ENCODE measurements at regions not wholly inside any gene's neighbourhood (a gene's known extent, or its start where the extent isn't known, plus 50 kb on each side); places are given as distances from the start of the nearest gene placed in this dataset.

DNA sequence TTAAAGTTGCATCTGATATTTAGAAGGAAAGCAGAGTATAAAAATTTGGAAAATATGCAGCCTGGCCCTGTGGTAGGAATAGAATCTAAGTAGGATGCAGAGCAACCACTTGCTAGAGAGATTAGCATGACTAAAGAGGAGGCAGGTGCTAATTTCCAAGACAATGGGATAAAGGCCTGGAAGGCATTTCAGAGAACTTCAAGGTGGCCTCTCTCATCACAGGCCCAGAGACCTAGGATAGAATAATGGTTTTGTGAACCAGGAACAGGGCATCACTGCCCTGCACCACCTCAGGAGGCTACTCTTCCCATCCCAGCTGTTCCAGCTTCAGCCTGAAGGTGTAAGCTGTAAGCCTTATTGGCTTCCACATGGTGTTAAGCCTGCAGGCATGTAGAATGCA lies 621.7 kb upstream of the HS3ST1 start:
- Histone ChIP-seq H3K4me1 (ENCODE audit: low read length) (no peaks in the 10 kb centered on the region), H4K20me1 (ENCODE audit: insufficient read depth, low read length) (no peaks in the 10 kb centered on the region), H3K27ac (ENCODE audit: low read length) (no peak overlapping the region), H3K27me3 (ENCODE audit: low read depth, low read length) (no peaks in the 10 kb centered on the region), H3K4me2 (ENCODE audit: low read length) (no peak overlapping the region), H2AFZ (ENCODE audit: low read depth, low read length) (no peak overlapping the region), H3K36me3 (replicated peaks; ENCODE audit: low read depth, low read length) (no peaks in the 10 kb centered on the region), H3K9ac (ENCODE audit: low read length) (no peak overlapping the region), H3K9me3 (ENCODE audit: insufficient read depth, low read length) (no peaks in the 10 kb centered on the region), H3K4me3 (ENCODE audit: low read length) (no peak overlapping the region), H3K79me2 (ENCODE audit: low read length) (no peaks in the 10 kb centered on the region)
- TF ChIP-seq, protein P1, sequence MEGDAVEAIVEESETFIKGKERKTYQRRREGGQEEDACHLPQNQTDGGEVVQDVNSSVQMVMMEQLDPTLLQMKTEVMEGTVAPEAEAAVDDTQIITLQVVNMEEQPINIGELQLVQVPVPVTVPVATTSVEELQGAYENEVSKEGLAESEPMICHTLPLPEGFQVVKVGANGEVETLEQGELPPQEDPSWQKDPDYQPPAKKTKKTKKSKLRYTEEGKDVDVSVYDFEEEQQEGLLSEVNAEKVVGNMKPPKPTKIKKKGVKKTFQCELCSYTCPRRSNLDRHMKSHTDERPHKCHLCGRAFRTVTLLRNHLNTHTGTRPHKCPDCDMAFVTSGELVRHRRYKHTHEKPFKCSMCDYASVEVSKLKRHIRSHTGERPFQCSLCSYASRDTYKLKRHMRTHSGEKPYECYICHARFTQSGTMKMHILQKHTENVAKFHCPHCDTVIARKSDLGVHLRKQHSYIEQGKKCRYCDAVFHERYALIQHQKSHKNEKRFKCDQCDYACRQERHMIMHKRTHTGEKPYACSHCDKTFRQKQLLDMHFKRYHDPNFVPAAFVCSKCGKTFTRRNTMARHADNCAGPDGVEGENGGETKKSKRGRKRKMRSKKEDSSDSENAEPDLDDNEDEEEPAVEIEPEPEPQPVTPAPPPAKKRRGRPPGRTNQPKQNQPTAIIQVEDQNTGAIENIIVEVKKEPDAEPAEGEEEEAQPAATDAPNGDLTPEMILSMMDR (IDR thresholded peaks at IDR 0.05; ENCODE audit: low read depth, low read length), result no peak
- TF ChIP-seq EZH2phosphoT487 (IDR thresholded peaks at IDR 0.05; ENCODE audit: low read depth), result no peak

GRCh38 chr4:12042818-12043217 lies 614.1 kb upstream of the HS3ST1 start:
- Histone ChIP-seq H3K27me3 (ENCODE audit: low read depth, low read length) (no peaks in the 10 kb centered on the region), H4K20me1 (ENCODE audit: insufficient read depth, low read length) (no peaks in the 10 kb centered on the region), H3K9me3 (ENCODE audit: insufficient read depth, low read length) (no peaks in the 10 kb centered on the region; the same call in 1 of the 2 replicates), H3K4me3 (ENCODE audit: low read length) (no peak overlapping the region), H3K36me3 (replicated peaks; ENCODE audit: low read depth, low read length) (no peaks in the 10 kb centered on the region), H3K79me2 (ENCODE audit: low read length) (no peaks in the 10 kb centered on the region), H3K9ac (ENCODE audit: low read length) (no peak overlapping the region), H3K4me2 (ENCODE audit: low read length) (no peak overlapping the region), H3K4me1 (ENCODE audit: low read length) (peaks cover 7% of the 10 kb centered on the region), H3K27ac (ENCODE audit: low read length) (no peak overlapping the region), H2AFZ (ENCODE audit: low read depth, low read length) (peak overlapping the region; percentile 83)
- TF ChIP-seq, protein P1 (IDR thresholded peaks at IDR 0.05; ENCODE audit: low read depth, low read length), result no peak
- TF ChIP-seq EZH2phosphoT487 (IDR thresholded peaks at IDR 0.05; ENCODE audit: low read depth), result no peak

GRCh38 chr4:12041828-12042227 lies 613.1 kb upstream of the HS3ST1 start:
- Histone ChIP-seq H4K20me1 (ENCODE audit: insufficient read depth, low read length) (no peaks in the 10 kb centered on the region), H2AFZ (ENCODE audit: low read depth, low read length) (peak overlapping the region; percentile 83), H3K4me3 (ENCODE audit: low read length) (peak overlapping the region; percentile 62), H3K79me2 (ENCODE audit: low read length) (no peaks in the 10 kb centered on the region), H3K27ac (ENCODE audit: low read length) (0 out of 2 replicates have a peak overlapping the region, but pooled peaks have one; percentile 18), H3K4me1 (ENCODE audit: low read length) (peaks cover 7% of the 10 kb centered on the region), H3K9me3 (ENCODE audit: insufficient read depth, low read length) (no peaks in the 10 kb centered on the region; the same call in 1 of the 2 replicates), H3K36me3 (replicated peaks; ENCODE audit: low read depth, low read length) (no peaks in the 10 kb centered on the region), H3K27me3 (ENCODE audit: low read depth, low read length) (no peaks in the 10 kb centered on the region), H3K9ac (ENCODE audit: low read length) (peak overlapping the region; percentile 31; the same call in 1 of the 2 replicates), H3K4me2 (ENCODE audit: low read length) (peak overlapping the region; percentile 72)
- no peak for TF ChIP-seq EZH2phosphoT487 (IDR thresholded peaks at IDR 0.05; ENCODE audit: low read depth)
- TF ChIP-seq, protein P1 (IDR thresholded peaks at IDR 0.05; ENCODE audit: low read depth, low read length), result peak; percentile 86

GRCh38 chr4:12036450-12036849 lies 607.8 kb upstream of the HS3ST1 start:
- no peaks in the 10 kb centered on the region for H3K27me3 ChIP-seq (ENCODE audit: low read depth, low read length)
- H3K9ac ChIP-seq (ENCODE audit: low read length), result no peak overlapping the region
- H3K4me3 ChIP-seq (ENCODE audit: low read length), result no peak overlapping the region
- H3K36me3 ChIP-seq (replicated peaks; ENCODE audit: low read depth, low read length), result no peaks in the 10 kb centered on the region
- no peaks in the 10 kb centered on the region; the same call in 1 of the 2 replicates for H3K9me3 ChIP-seq (ENCODE audit: insufficient read depth, low read length)
- H2AFZ ChIP-seq (ENCODE audit: low read depth, low read length), result no peak overlapping the region
- H3K79me2 ChIP-seq (ENCODE audit: low read length), result no peaks in the 10 kb centered on the region
- no peak overlapping the region for H3K27ac ChIP-seq (ENCODE audit: low read length)
- TF ChIP-seq, protein P1 (IDR thresholded peaks at IDR 0.05; ENCODE audit: low read depth, low read length), result no peak
- TF ChIP-seq EZH2phosphoT487 (IDR thresholded peaks at IDR 0.05; ENCODE audit: low read depth), result no peak
- no peak overlapping the region for H3K4me2 ChIP-seq (ENCODE audit: low read length)
- no peaks in the 10 kb centered on the region for H3K4me1 ChIP-seq (ENCODE audit: low read length)
- H4K20me1 ChIP-seq (ENCODE audit: insufficient read depth, low read length), result no peaks in the 10 kb centered on the region
